HepG2 (cell line): ENCODE measurements at regions not wholly inside any gene's neighbourhood (a gene's known extent, or its start where the extent isn't known, plus 50 kb on each side); places are given as distances from the start of the nearest gene placed in this dataset.

ENCODE experiments used
- ATAC-seq: fragments of 200-7000 bp; cut with Tn5 transposase; 3 replicates; pipeline ENCODE4 v1.9.1; 2020; ENCODE audit warnings: mild to moderate bottlenecking, moderate library complexity
- BruUV-seq: library from RNA; stranded (reverse); fragments of 400-500 nt; replicated peaks from 2 replicates; lab custom pipeline; 2021; lab: Mats Ljungman, UMichigan
- CTCF ChIA-PET: fragments of 300-600 bp; formaldehyde crosslinking; extraction: SDS; loops from one replicate; lab custom pipeline; 2021; ENCODE audit warnings: low total read pairs, inconsistent platforms, low intra/inter-chr PET ratio; lab: Yijun Ruan, JAX
- POLR2A ChIA-PET: fragments of 350-600 bp; sonication (Branson Sonifier 250); formaldehyde crosslinking; loops from one replicate; lab custom pipeline; 2020; ENCODE audit warnings: antibody characterized with exemption, inconsistent platforms; lab: Yijun Ruan, JAX
- DNase-seq: peaks from one replicate; pipeline ENCODE4 v3.0.0-alpha.2; 2015; ENCODE audit warnings: low spot score
- FAIRE-seq: peaks from 3 replicates; lab custom pipeline; 2011; peaks lifted over from hg19 to GRCh38; lab: Jason Lieb, UNC
- H2AFZ ChIP-seq: one replicate; pipeline ENCODE4 v1.6.1; 2011; ENCODE audit warnings: low read length, inconsistent platforms
- H3K27ac ChIP-seq: fragments of 300-600 bp; 3 replicates; pipeline ENCODE4 v1.8.0; 2011; ENCODE audit warnings: mixed run types, mild to moderate bottlenecking, mixed read lengths, low read length, inconsistent platforms; ENCODE audit not compliant: insufficient read depth; ENCODE audit errors: extremely low read length
- H3K27me3 ChIP-seq, 2 experiments: fragments of 200-600 bp in 1 of 2; 2 replicates in 1 of 2; 3 replicates in 1 of 2; pipeline versions ENCODE4 v1.6.0 to v1.8.0; 2011; ENCODE audit warnings: low read length in 2 of 2, mild to moderate bottlenecking in 2 of 2, moderate library complexity in 2 of 2, inconsistent platforms in 1 of 2; ENCODE audit not compliant: insufficient read depth in 2 of 2, control insufficient read depth in 1 of 2
- H3K36me3 ChIP-seq, 2 experiments: fragments of 200-600 bp in 1 of 2; replicated peaks in 1 of 2; 2 replicates in 1 of 2; 3 replicates in 1 of 2; pipeline versions ENCODE4 v1.5.1 to v1.8.0; 2011; ENCODE audit warnings: low read length in 2 of 2, inconsistent platforms in 1 of 2; ENCODE audit not compliant: insufficient read depth in 2 of 2, control insufficient read depth in 1 of 2
- H3K4me1 ChIP-seq: 2 replicates; pipeline ENCODE4 v1.5.1; 2012; ENCODE audit warnings: low read length, inconsistent platforms; ENCODE audit not compliant: insufficient read depth
- H3K4me2 ChIP-seq: 2 replicates; pipeline ENCODE4 v1.6.0; 2011; ENCODE audit warnings: low read depth, low read length, inconsistent platforms
- H3K4me3 ChIP-seq, 3 experiments: fragments of 200-600 bp in 1 of 3; sonication (generic), shearing (Covaris generic) in 1 of 3; replicated peaks in 1 of 3; 2 replicates each; pipeline ENCODE4 v1.5.1; 2011 to 2016; ENCODE audit warnings: low read length in 3 of 3, inconsistent platforms in 2 of 3, low read depth in 2 of 3, mild to moderate bottlenecking in 2 of 3, control low read depth in 1 of 3, mixed read lengths in 1 of 3; ENCODE audit not compliant: insufficient read depth in 1 of 3
- H3K79me2 ChIP-seq: one replicate; pipeline ENCODE4 v1.6.1; 2011; ENCODE audit warnings: low read length, inconsistent platforms; ENCODE audit not compliant: insufficient read depth
- H3K9ac ChIP-seq: 2 replicates; pipeline ENCODE4 v1.6.0; 2011; ENCODE audit warnings: mild to moderate bottlenecking, low read depth, low read length, inconsistent platforms; ENCODE audit not compliant: insufficient read depth
- H3K9me3 ChIP-seq: 2 replicates; pipeline ENCODE4 v1.5.1; 2012; ENCODE audit warnings: mild to moderate bottlenecking, low read length
- H4K20me1 ChIP-seq: 2 replicates; pipeline ENCODE4 v1.6.0; 2011; ENCODE audit warnings: inconsistent platforms, mild to moderate bottlenecking, low read length, moderate library complexity; ENCODE audit not compliant: insufficient read depth
- ARID2 ChIP-seq: sonication (generic); formaldehyde crosslinking; IDR thresholded peaks from 2 replicates; pipeline ENCODE4 v1.8.1; 2022; ENCODE audit warnings: mild to moderate bottlenecking, missing genetic modification reagents, borderline replicate concordance
- BORCS8-MEF2B ChIP-seq: sonication (generic); formaldehyde crosslinking; IDR thresholded peaks from 2 replicates; pipeline ENCODE4 v1.8.0; 2022; ENCODE audit warnings: mild to moderate bottlenecking, missing genetic modification reagents
- FOXJ3 ChIP-seq: sonication (generic); formaldehyde crosslinking; IDR thresholded peaks from 2 replicates; pipeline ENCODE4 v1.4.0; 2020; ENCODE audit warnings: missing genetic modification reagents, mild to moderate bottlenecking, borderline replicate concordance
- FOXP1 ChIP-seq, 2 experiments: fragments of 450-650 bp in 1 of 2; IDR thresholded peaks; 2 replicates each; pipeline ENCODE4 v1.6.1; 2017 to 2018; ENCODE audit warnings: antibody characterized with exemption in 1 of 2
- MBNL3 ChIP-seq: fragments of 250-450 bp; sonication (Bioruptor Pico); conservative IDR thresholded peaks from 2 replicates; pipeline ENCODE4 v1.8.0; 2022; ENCODE audit warnings: mild to moderate bottlenecking, inconsistent platforms
- PTBP1 ChIP-seq: fragments of 200-400 bp; formaldehyde crosslinking; IDR thresholded peaks from 2 replicates; pipeline ENCODE4 v1.6.1; 2018; ENCODE audit warnings: low read length, low read depth; ENCODE audit not compliant: poor library complexity, severe bottlenecking
- RFXAP ChIP-seq: sonication (generic); formaldehyde crosslinking; IDR thresholded peaks from 2 replicates; pipeline ENCODE4 v1.4.0; 2020; ENCODE audit warnings: missing genetic modification reagents, borderline replicate concordance
- SMC3 ChIP-seq: IDR thresholded peaks from 2 replicates; pipeline ENCODE4 v1.6.1; 2011; ENCODE audit warnings: low read length, improper control_type of control experiment
- SOX13 ChIP-seq, 3 experiments: fragments of 450-650 bp in 1 of 3; sonication (generic) in 1 of 3; formaldehyde crosslinking in 1 of 3; IDR thresholded peaks in 2 of 3; conservative IDR thresholded peaks in 1 of 3; 2 replicates each; pipeline versions ENCODE4 v1.5.0 to v1.6.1; 2016 to 2020; ENCODE audit warnings: antibody characterized with exemption in 1 of 3, mild to moderate bottlenecking in 1 of 3, missing compliant biosample characterization in 1 of 3, missing genetic modification reagents in 1 of 3, moderate library complexity in 1 of 3
- ZNF382 ChIP-seq: sonication (generic); formaldehyde crosslinking; IDR thresholded peaks from 2 replicates; pipeline ENCODE4 v1.5.0; 2020; ENCODE audit warnings: missing genetic modification reagents, mild to moderate bottlenecking, borderline replicate concordance
- ZNF383 ChIP-seq: sonication (generic); formaldehyde crosslinking; IDR thresholded peaks from 2 replicates; pipeline ENCODE4 v1.4.0; 2020; ENCODE audit warnings: missing genetic modification reagents, mild to moderate bottlenecking, borderline replicate concordance
- ZNF562 ChIP-seq: sonication (generic); formaldehyde crosslinking; IDR thresholded peaks from 2 replicates; pipeline ENCODE4 v1.8.0; 2022; ENCODE audit warnings: missing genetic modification reagents, borderline replicate concordance
- WGBS: methylation state at CpG from one replicate; pipeline ENCODE4 v1.1.6; 2017; ENCODE audit warnings: low lambda C conversion rate; 5-methylcytosine and 5-hydroxymethylcytosine counted together
- in situ Hi-C: cut with HindIII; loops from 2 replicates; pipeline ENCODE4 v1.10.0; 2017; ENCODE audit warnings: low pct_unique_long_range_greater_than_20kb; ENCODE audit not compliant: extremely low pct_ligation_motif_present
- intact Hi-C: fragments of 100-400 bp; cut with micrococcal nuclease; formaldehyde crosslinking; loops from one replicate; pipeline ENCODE4 v1.10.0; 2022; ENCODE audit not compliant: unreplicated experiment
- TF ChIP-seq, protein P1 (sequence below), 2 experiments: sonication (generic) in 1 of 2; formaldehyde crosslinking in 1 of 2; IDR thresholded peaks; 2 replicates each; pipeline versions ENCODE4 v1.4.0 to v1.6.1; 2016 to 2020; ENCODE audit warnings: borderline replicate concordance in 1 of 2, low read depth in 1 of 2, mild to moderate bottlenecking in 1 of 2, missing genetic modification reagents in 1 of 2
- TF ChIP-seq, protein P2 (sequence below): sonication (generic); formaldehyde crosslinking; IDR thresholded peaks from 2 replicates; pipeline ENCODE4 v1.4.0; 2020; ENCODE audit warnings: missing genetic modification reagents, mild to moderate bottlenecking, borderline replicate concordance

DNA sequence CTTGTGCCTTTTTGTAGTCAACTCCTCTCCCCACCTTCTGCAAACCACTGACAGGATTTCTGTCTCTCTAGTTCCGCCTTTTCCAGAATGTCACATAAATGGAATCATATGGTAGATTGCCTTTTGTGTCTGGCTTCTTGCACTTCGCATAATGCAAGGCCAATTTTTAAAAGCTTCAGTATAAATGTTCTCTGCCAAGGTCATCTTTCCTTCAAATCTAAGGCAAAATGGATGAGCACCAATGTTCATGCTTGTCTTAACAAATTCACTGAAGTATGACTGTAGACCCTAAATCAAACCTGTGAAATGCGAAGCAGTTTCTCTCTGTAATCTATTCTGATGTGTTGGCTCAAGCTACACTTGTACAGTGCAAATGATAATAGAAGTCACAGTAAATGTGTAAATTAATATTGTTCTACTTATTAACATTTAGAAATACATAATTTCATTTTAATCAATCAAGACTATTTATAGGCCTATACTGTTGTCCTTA is 92.8 kb upstream of the GLS start (continued):
- no peak for TF ChIP-seq ZNF562 (CRISPR knock-in tag)
- TF ChIP-seq ARID2 (CRISPR knock-in tag): no peak
- TF ChIP-seq ZNF382 (CRISPR knock-in tag): no peak
- TF ChIP-seq MBNL3 (CRISPR knock-in tag): no peak

DNA sequence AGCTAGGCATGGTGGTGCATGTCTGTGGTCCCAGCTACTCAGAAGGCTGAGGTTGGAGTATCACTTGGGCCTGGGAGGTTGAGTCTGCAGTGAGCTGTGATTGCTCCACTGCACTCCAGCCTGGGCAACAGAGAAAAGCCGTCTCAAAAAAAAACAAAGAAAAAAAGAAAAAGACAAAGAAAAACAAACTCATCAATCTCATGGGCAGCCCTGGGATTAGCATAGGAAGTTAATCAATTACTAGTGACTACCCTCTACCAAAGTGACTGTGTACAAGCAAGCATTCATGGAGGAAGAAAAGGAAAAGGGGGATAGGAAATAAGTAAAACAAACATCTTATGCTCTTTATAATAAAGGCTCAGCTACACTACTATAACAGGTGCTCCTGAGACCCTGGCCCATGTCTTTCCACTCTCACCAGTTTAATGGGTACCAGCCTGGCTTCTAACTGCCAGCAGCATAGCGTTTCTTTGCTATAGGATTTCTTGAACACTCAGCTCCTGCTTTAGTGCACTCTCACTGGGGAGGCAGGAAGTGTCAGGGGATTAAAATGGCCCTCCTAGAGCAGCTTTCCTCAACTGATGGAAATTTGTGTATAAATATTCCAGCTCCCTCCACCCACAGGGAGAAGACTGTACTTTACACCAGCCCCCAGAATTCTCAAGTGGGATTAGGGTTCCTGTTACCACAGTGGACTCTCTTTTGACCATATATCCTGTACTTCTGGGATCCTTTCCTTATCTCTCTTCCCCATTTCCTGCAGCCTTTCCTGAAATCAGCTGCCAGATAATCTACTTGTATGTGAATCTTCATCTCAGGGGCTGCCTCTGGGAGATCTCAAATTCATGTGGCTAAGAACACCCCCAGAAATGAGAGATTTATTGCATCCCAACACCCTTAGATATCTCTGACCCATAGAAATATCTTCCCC is 91.3 kb upstream of the GLS start:
- H3K4me2 ChIP-seq: peak overlapping the region; percentile 19; the same call in 1 of the 2 replicates
- in situ Hi-C loops (no loop called here), intact Hi-C loops (no loop called here)
- peak; percentile 89 for ATAC-seq
- no peak overlapping the region for H3K4me3 ChIP-seq
- no peaks in the 10 kb centered on the region for H3K79me2 ChIP-seq
- H3K36me3 ChIP-seq: no peaks in the 10 kb centered on the region
- CTCF ChIA-PET: no interaction called here
- 25% methylated on average over 2 of the region's 2 CpGs for WGBS
- H3K27me3 ChIP-seq: no peaks in the 10 kb centered on the region
- POLR2A ChIA-PET: interaction anchor here (1.1 kb wide), 1 partner anchor 19 kb away, joined by 9 read pairs; no protein-coding TSS in a partner anchor
- no peak overlapping the region for H3K9ac ChIP-seq
- H3K4me1 ChIP-seq: peaks cover 33% of the 10 kb centered on the region
- no TSS peak for BruUV-seq
- peak; percentile 42 for FAIRE-seq
- DNase-seq: peak; percentile 38
- H2AFZ ChIP-seq: peak overlapping the region; percentile 20
- H3K27ac ChIP-seq: no peak overlapping the region
- H4K20me1 ChIP-seq: no peaks in the 10 kb centered on the region
- no peaks in the 10 kb centered on the region for H3K9me3 ChIP-seq
- TF ChIP-seq ZNF383 (CRISPR knock-in tag) (no peak), BORCS8-MEF2B (CRISPR knock-in tag) (0 out of 2 replicates have a peak, but pooled peaks have one; percentile 39), FOXJ3 (0 out of 2 replicates have a peak, but pooled peaks have one; percentile 24), RFXAP (no peak), SMC3 (no peak), SOX13 (IDR thresholded peaks at IDR 0.05) (no peak), SOX13 (CRISPR knock-in tag; conservative IDR thresholded peaks at IDR 0.05 in 1 of 2, IDR thresholded peaks at IDR 0.05 in 1 of 2) (peak in 1 of 2 experiments; percentile 69; a peak in 2 of 4 replicates), FOXP1 (IDR thresholded peaks at IDR 0.05) (no peak), FOXP1 (CRISPR knock-in tag; IDR thresholded peaks at IDR 0.05) (0 out of 2 replicates have a peak, but pooled peaks have one; percentile 19), PTBP1 (no peak)
- TF ChIP-seq, protein P1, sequence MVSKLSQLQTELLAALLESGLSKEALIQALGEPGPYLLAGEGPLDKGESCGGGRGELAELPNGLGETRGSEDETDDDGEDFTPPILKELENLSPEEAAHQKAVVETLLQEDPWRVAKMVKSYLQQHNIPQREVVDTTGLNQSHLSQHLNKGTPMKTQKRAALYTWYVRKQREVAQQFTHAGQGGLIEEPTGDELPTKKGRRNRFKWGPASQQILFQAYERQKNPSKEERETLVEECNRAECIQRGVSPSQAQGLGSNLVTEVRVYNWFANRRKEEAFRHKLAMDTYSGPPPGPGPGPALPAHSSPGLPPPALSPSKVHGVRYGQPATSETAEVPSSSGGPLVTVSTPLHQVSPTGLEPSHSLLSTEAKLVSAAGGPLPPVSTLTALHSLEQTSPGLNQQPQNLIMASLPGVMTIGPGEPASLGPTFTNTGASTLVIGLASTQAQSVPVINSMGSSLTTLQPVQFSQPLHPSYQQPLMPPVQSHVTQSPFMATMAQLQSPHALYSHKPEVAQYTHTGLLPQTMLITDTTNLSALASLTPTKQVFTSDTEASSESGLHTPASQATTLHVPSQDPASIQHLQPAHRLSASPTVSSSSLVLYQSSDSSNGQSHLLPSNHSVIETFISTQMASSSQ (IDR thresholded peaks at IDR 0.05; ENCODE audit: low read depth): 0 out of 2 replicates have a peak, but pooled peaks have one; percentile 33
- TF ChIP-seq, protein P1 (CRISPR knock-in tag; IDR thresholded peaks at IDR 0.05; ENCODE audit: borderline replicate concordance): no peak; the same call in 1 of the 2 replicates
- TF ChIP-seq, protein P2, sequence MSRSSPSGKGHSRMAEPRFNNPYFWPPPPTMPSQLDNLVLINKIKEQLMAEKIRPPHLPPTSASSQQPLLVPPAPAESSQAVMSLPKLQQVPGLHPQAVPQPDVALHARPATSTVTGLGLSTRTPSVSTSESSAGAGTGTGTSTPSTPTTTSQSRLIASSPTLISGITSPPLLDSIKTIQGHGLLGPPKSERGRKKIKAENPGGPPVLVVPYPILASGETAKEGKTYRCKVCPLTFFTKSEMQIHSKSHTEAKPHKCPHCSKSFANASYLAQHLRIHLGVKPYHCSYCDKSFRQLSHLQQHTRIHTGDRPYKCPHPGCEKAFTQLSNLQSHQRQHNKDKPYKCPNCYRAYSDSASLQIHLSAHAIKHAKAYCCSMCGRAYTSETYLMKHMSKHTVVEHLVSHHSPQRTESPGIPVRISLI: peak; percentile 19; the same call in 1 of the 2 replicates
